ENCODE measurements at regions not wholly inside any gene's neighbourhood (a gene's known extent, or its start where the extent isn't known, plus 50 kb on each side); places are given as distances from the start of the nearest gene placed in this dataset.

GRCh38 chr2:204380141-204380881, 165.0 kb upstream of the PARD3B start:
- no peak for TF ChIP-seq POLR2AphosphoS5 (IDR thresholded peaks at IDR 0.05; ENCODE audit: borderline replicate concordance, low read depth, low read length)
- no peak for TF ChIP-seq EZH2 (IDR thresholded peaks at IDR 0.05)
- no peak for TF ChIP-seq FOXP2 (optimal IDR thresholded peaks at IDR 0.05; ENCODE audit: control extremely low read depth, extremely low read length, insufficient read depth)
